ENCODE measurements at regions not wholly inside any gene's neighbourhood (a gene's known extent, or its start where the extent isn't known, plus 50 kb on each side); places are given as distances from the start of the nearest gene placed in this dataset.
"Not testable (repeated sequence)": the region's sequence is repeated elsewhere in the genome, so short reads cannot be mapped to it uniquely, and the experiment has no call there.

GRCh38 chr2:130266836-130267235, 68.6 kb upstream of the TUBA3E start:
- not testable (repeated sequence) for H3K18ac ChIP-seq (ENCODE audit: low read depth in 1 of 2, low read length in 2 of 2); H3K36me3 ChIP-seq (ENCODE audit: control insufficient read depth in 1 of 2, insufficient read depth in 2 of 2, low read depth in 1 of 2, low read length in 2 of 2); H3K4me1 ChIP-seq (ENCODE audit: control insufficient read depth, insufficient read depth, low read depth, low read length); DNase-seq; H4K91ac ChIP-seq (ENCODE audit: low read length); H3K9me3 ChIP-seq (ENCODE audit: control insufficient read depth, low read length); H2BK15ac ChIP-seq (ENCODE audit: low read depth, poor library complexity, severe bottlenecking); H2AK5ac ChIP-seq (ENCODE audit: low read length, severe bottlenecking); H2AFZ ChIP-seq (ENCODE audit: low read depth, low read length); H3K23ac ChIP-seq (ENCODE audit: low read length in 2 of 2); H2BK120ac ChIP-seq (ENCODE audit: low read depth, low read length); H3K79me1 ChIP-seq (replicated peaks; ENCODE audit: low read length, poor library complexity, severe bottlenecking); H4K8ac ChIP-seq (ENCODE audit: low read length); H3K27ac ChIP-seq (ENCODE audit: low read length, poor library complexity, severe bottlenecking); H3K4me2 ChIP-seq (ENCODE audit: low read length, poor library complexity, severe bottlenecking); H3K14ac ChIP-seq (ENCODE audit: low read length in 2 of 2); H3K4me3 ChIP-seq (ENCODE audit: insufficient read depth in 1 of 2, low read depth in 1 of 2, low read length in 2 of 2); H2BK5ac ChIP-seq (ENCODE audit: low read depth, low read length, poor library complexity, severe bottlenecking); H2BK12ac ChIP-seq (ENCODE audit: low read length in 2 of 2); H3K9ac ChIP-seq (ENCODE audit: low read length); H3K4ac ChIP-seq (ENCODE audit: low read depth in 1 of 2, low read length in 2 of 2)
- WGBS = 90% methylated on average over 6 of the region's 7 CpGs
- H3K27me3 ChIP-seq (ENCODE audit: control insufficient read depth in 1 of 2, insufficient read depth in 1 of 2, low read length in 2 of 2) = peaks cover 7 to 18% of the 10 kb centered on the region in 2 experiments

GRCh38 chr2:130265570-130266247, 67.5 kb upstream of the TUBA3E start:
- H4K8ac ChIP-seq (ENCODE audit: low read length); H2AFZ ChIP-seq (ENCODE audit: low read depth, low read length); H3K79me1 ChIP-seq (replicated peaks; ENCODE audit: low read length, poor library complexity, severe bottlenecking); H2BK5ac ChIP-seq (ENCODE audit: low read depth, low read length, poor library complexity, severe bottlenecking); H3K23ac ChIP-seq (ENCODE audit: low read length in 2 of 2); DNase-seq; H2BK15ac ChIP-seq (ENCODE audit: low read depth, poor library complexity, severe bottlenecking); H4K91ac ChIP-seq (ENCODE audit: low read length); H3K4me3 ChIP-seq (ENCODE audit: insufficient read depth in 1 of 2, low read depth in 1 of 2, low read length in 2 of 2); H3K9ac ChIP-seq (ENCODE audit: low read length); H3K36me3 ChIP-seq (ENCODE audit: control insufficient read depth in 1 of 2, insufficient read depth in 2 of 2, low read depth in 1 of 2, low read length in 2 of 2); H2AK5ac ChIP-seq (ENCODE audit: low read length, severe bottlenecking); H3K4ac ChIP-seq (ENCODE audit: low read depth in 1 of 2, low read length in 2 of 2); H3K9me3 ChIP-seq (ENCODE audit: control insufficient read depth, low read length); H2BK120ac ChIP-seq (ENCODE audit: low read depth, low read length); H3K18ac ChIP-seq (ENCODE audit: low read depth in 1 of 2, low read length in 2 of 2); H3K27ac ChIP-seq (ENCODE audit: low read length, poor library complexity, severe bottlenecking); H2BK12ac ChIP-seq (ENCODE audit: low read length in 2 of 2); H3K14ac ChIP-seq (ENCODE audit: low read length in 2 of 2); H3K4me1 ChIP-seq (ENCODE audit: control insufficient read depth, insufficient read depth, low read depth, low read length); H3K4me2 ChIP-seq (ENCODE audit: low read length, poor library complexity, severe bottlenecking): not testable (repeated sequence)
- H3K27me3 ChIP-seq (ENCODE audit: control insufficient read depth in 1 of 2, insufficient read depth in 1 of 2, low read length in 2 of 2) = peaks cover 12 to 28% of the 10 kb centered on the region in 2 experiments
- 80% methylated on average over 9 of the region's 12 CpGs for WGBS

DNA sequence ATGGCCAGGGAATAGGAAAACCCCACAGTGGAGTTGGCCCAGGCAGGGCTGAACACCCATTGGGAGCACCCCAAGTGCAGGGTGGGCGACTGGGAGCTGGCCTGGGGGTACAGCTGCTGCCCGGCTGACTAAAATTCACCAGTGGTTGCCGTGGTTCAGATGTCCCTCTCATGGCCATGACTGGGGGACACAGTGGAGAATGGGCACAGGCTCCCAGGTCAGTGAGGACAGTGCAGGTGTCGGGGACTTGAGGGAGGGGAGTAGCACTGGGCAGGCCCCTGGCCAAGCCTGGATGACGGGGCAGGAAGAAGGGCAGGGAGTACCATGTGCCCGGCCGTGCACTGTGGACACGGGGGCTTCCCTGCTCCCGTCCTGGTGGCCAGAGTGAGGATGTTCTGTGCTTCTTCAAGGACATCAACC, 66.7 kb upstream of the TUBA3E start:
- H2AFZ ChIP-seq (ENCODE audit: low read depth, low read length); H3K14ac ChIP-seq (ENCODE audit: low read length in 2 of 2): not testable (repeated sequence)
- WGBS = 85% methylated on average over 9 of the region's 9 CpGs

GRCh38 chr2:130264501-130264900, 66.3 kb upstream of the TUBA3E start:
- H2BK15ac ChIP-seq (ENCODE audit: low read depth, poor library complexity, severe bottlenecking) = no peak overlapping the region
- no peaks in the 10 kb centered on the region for H3K9me3 ChIP-seq (ENCODE audit: control insufficient read depth, low read length)
- no peak overlapping the region for H3K14ac ChIP-seq (ENCODE audit: low read length in 2 of 2)
- H3K4ac ChIP-seq (ENCODE audit: low read depth in 1 of 2, low read length in 2 of 2) = no peak overlapping the region
- no peak overlapping the region for H3K18ac ChIP-seq (ENCODE audit: low read depth in 1 of 2, low read length in 2 of 2)
- H3K23ac ChIP-seq (ENCODE audit: low read length in 2 of 2) = no peak overlapping the region
- no peak overlapping the region for H2BK5ac ChIP-seq (ENCODE audit: low read depth, low read length, poor library complexity, severe bottlenecking)
- H2AFZ ChIP-seq (ENCODE audit: low read depth, low read length) = no peak overlapping the region
- H2BK12ac ChIP-seq (ENCODE audit: low read length in 2 of 2) = no peak overlapping the region
- H3K9ac ChIP-seq (ENCODE audit: low read length) = no peak overlapping the region
- H3K27me3 ChIP-seq (ENCODE audit: control insufficient read depth in 1 of 2, insufficient read depth in 1 of 2, low read length in 2 of 2) = peaks cover 24 to 39% of the 10 kb centered on the region in 2 experiments
- H2BK120ac ChIP-seq (ENCODE audit: low read depth, low read length) = no peak overlapping the region
- no peak overlapping the region for H3K4me3 ChIP-seq (ENCODE audit: insufficient read depth in 1 of 2, low read depth in 1 of 2, low read length in 2 of 2)
- H2AK5ac ChIP-seq (ENCODE audit: low read length, severe bottlenecking) = no peak overlapping the region
- peaks cover 5% of the 10 kb centered on the region for H3K4me1 ChIP-seq (ENCODE audit: control insufficient read depth, insufficient read depth, low read depth, low read length)
- DNase-seq = no peak
- no peak overlapping the region for H4K91ac ChIP-seq (ENCODE audit: low read length)
- no peak overlapping the region for H3K27ac ChIP-seq (ENCODE audit: low read length, poor library complexity, severe bottlenecking)
- H3K79me1 ChIP-seq (replicated peaks; ENCODE audit: low read length, poor library complexity, severe bottlenecking) = no peaks in the 10 kb centered on the region
- H3K4me2 ChIP-seq (ENCODE audit: low read length, poor library complexity, severe bottlenecking) = no peak overlapping the region
- H4K8ac ChIP-seq (ENCODE audit: low read length) = no peak overlapping the region
- no peaks in the 10 kb centered on the region for H3K36me3 ChIP-seq (ENCODE audit: control insufficient read depth in 1 of 2, insufficient read depth in 2 of 2, low read depth in 1 of 2, low read length in 2 of 2)
- 79% methylated on average over 5 of the region's 5 CpGs for WGBS

More for the DNA sequence above, 66.7 kb upstream of the TUBA3E start:
- not testable (repeated sequence) for H2BK5ac ChIP-seq (ENCODE audit: low read depth, low read length, poor library complexity, severe bottlenecking); H3K36me3 ChIP-seq (ENCODE audit: control insufficient read depth in 1 of 2, insufficient read depth in 2 of 2, low read depth in 1 of 2, low read length in 2 of 2); H3K27ac ChIP-seq (ENCODE audit: low read length, poor library complexity, severe bottlenecking); H3K18ac ChIP-seq (ENCODE audit: low read depth in 1 of 2, low read length in 2 of 2); H3K9ac ChIP-seq (ENCODE audit: low read length); H4K91ac ChIP-seq (ENCODE audit: low read length); H2BK15ac ChIP-seq (ENCODE audit: low read depth, poor library complexity, severe bottlenecking); H2AK5ac ChIP-seq (ENCODE audit: low read length, severe bottlenecking); DNase-seq; H3K79me1 ChIP-seq (replicated peaks; ENCODE audit: low read length, poor library complexity, severe bottlenecking); H3K4ac ChIP-seq (ENCODE audit: low read depth in 1 of 2, low read length in 2 of 2); H2BK12ac ChIP-seq (ENCODE audit: low read length in 2 of 2); H3K23ac ChIP-seq (ENCODE audit: low read length in 2 of 2); H3K4me2 ChIP-seq (ENCODE audit: low read length, poor library complexity, severe bottlenecking); H3K4me1 ChIP-seq (ENCODE audit: control insufficient read depth, insufficient read depth, low read depth, low read length); H4K8ac ChIP-seq (ENCODE audit: low read length); H3K4me3 ChIP-seq (ENCODE audit: insufficient read depth in 1 of 2, low read depth in 1 of 2, low read length in 2 of 2); H2BK120ac ChIP-seq (ENCODE audit: low read depth, low read length); H3K9me3 ChIP-seq (ENCODE audit: control insufficient read depth, low read length)
- peaks cover 20 to 35% of the 10 kb centered on the region in 2 experiments for H3K27me3 ChIP-seq (ENCODE audit: control insufficient read depth in 1 of 2, insufficient read depth in 1 of 2, low read length in 2 of 2)
